GM12874 (cell line): ENCODE measurements at regions not wholly inside any gene's neighbourhood (a gene's known extent, or its start where the extent isn't known, plus 50 kb on each side); places are given as distances from the start of the nearest gene placed in this dataset.

Source experiments
- CTCF ChIP-seq: IDR thresholded peaks from 2 replicates; pipeline ENCODE4 v1.5.1; 2011; ENCODE audit warnings: low read depth, mild to moderate bottlenecking, control low read depth, low read length, moderate library complexity; ENCODE audit not compliant: insufficient read depth

- TF ChIP-seq CTCF: no peak
These were observed 382.0 kb upstream of the NOCT start for GRCh38 chr4:138633580-138633904.

GRCh38 chr4:138632856-138633579, 382.6 kb upstream of the NOCT start:
- TF ChIP-seq CTCF: no peak

GRCh38 chr4:138630666-138631065, 384.9 kb upstream of the NOCT start:
- no peak for TF ChIP-seq CTCF

GRCh38 chr4:138629669-138630068, 385.9 kb upstream of the NOCT start:
- TF ChIP-seq CTCF: no peak

GRCh38 chr4:138627096-138627495, 384.9 kb upstream of the SLC7A11 start:
- no peak for TF ChIP-seq CTCF

GRCh38 chr4:138616775-138617174, 374.6 kb upstream of the SLC7A11 start:
- no peak for TF ChIP-seq CTCF

- no peak for TF ChIP-seq CTCF
These were observed 372.4 kb upstream of the SLC7A11 start for GRCh38 chr4:138614398-138615142.
